IMR-90 (cell line): ENCODE measurements at regions not wholly inside any gene's neighbourhood (a gene's known extent, or its start where the extent isn't known, plus 50 kb on each side); places are given as distances from the start of the nearest gene placed in this dataset.
A peak's percentile ranks its signal among the peaks of the same experiment; 100 is the strongest.

Experiments used
- ATAC-seq: fragments of 200-7000 bp; cut with Tn5 transposase; 2 replicates; pipeline ENCODE4 v1.9.1; 2020; ENCODE audit warnings: low read depth, mild to moderate bottlenecking, moderate library complexity
- BruUV-seq: library from RNA; stranded (reverse); fragments of 400-500 nt; replicated peaks from 2 replicates; lab custom pipeline; 2021; lab: Mats Ljungman, UMichigan
- CTCF ChIA-PET: fragments of 300-600 bp; formaldehyde crosslinking; extraction: SDS; loops from one replicate; lab custom pipeline; 2021; ENCODE audit warnings: antibody characterized with exemption; lab: Yijun Ruan, JAX
- POLR2A ChIA-PET: fragments of 300-600 bp; sonication (Branson Sonifier 250); formaldehyde crosslinking; loops from one replicate; lab custom pipeline; 2022; ENCODE audit warnings: antibody characterized with exemption; ENCODE audit not compliant: unreplicated experiment; lab: Charles Lee
- DNase-seq: peaks from one replicate; pipeline ENCODE4 v3.0.0; 2013
- H2AFZ ChIP-seq: replicated peaks from 2 replicates; pipeline ENCODE3; 2013; ENCODE audit warnings: low read length, mild to moderate bottlenecking; ENCODE audit not compliant: poor library complexity
- H2AK5ac ChIP-seq: 2 replicates; pipeline ENCODE4 v1.6.1; 2013; ENCODE audit warnings: low read depth, low read length, inconsistent platforms
- H2AK9ac ChIP-seq: replicated peaks from 2 replicates; pipeline ENCODE3; 2013; ENCODE audit warnings: mild to moderate bottlenecking, low read depth, low read length, moderate library complexity; ENCODE audit not compliant: poor library complexity
- H2BK120ac ChIP-seq: 2 replicates; pipeline ENCODE4 v1.6.1; 2013; ENCODE audit warnings: low read depth, low read length, inconsistent platforms
- H2BK15ac ChIP-seq: 3 replicates; pipeline ENCODE4 v1.6.1; 2013; ENCODE audit warnings: low read depth, low read length, inconsistent platforms
- H2BK20ac ChIP-seq: 2 replicates; pipeline ENCODE4 v1.6.1; 2013; ENCODE audit warnings: low read depth, mild to moderate bottlenecking, inconsistent platforms, low read length, moderate library complexity
- H2BK5ac ChIP-seq: 2 replicates; pipeline ENCODE4 v1.6.1; 2013; ENCODE audit warnings: mild to moderate bottlenecking, low read depth, low read length, inconsistent platforms; ENCODE audit not compliant: poor library complexity, severe bottlenecking
- H3K14ac ChIP-seq: replicated peaks from 2 replicates; pipeline ENCODE4 v1.6.1; 2013; ENCODE audit warnings: low read depth, low read length, inconsistent platforms
- H3K18ac ChIP-seq: 2 replicates; pipeline ENCODE4 v1.6.1; 2013; ENCODE audit warnings: low read depth, low read length, control low read depth
- H3K23ac ChIP-seq: 2 replicates; pipeline ENCODE4 v1.6.1; 2013; ENCODE audit warnings: low read depth, low read length, inconsistent platforms
- H3K27ac ChIP-seq: 2 replicates; pipeline ENCODE4 v1.5.1; 2013; ENCODE audit warnings: mild to moderate bottlenecking, control low read depth, low read length; ENCODE audit not compliant: insufficient read depth
- H3K27me3 ChIP-seq: 2 replicates; pipeline ENCODE4 v1.6.1; 2013; ENCODE audit warnings: low read length; ENCODE audit not compliant: control insufficient read depth, insufficient read depth
- H3K36me3 ChIP-seq: 2 replicates; pipeline ENCODE4 v1.6.1; 2013; ENCODE audit warnings: low read length, mixed read lengths; ENCODE audit not compliant: control insufficient read depth, insufficient read depth
- H3K4ac ChIP-seq: 2 replicates; pipeline ENCODE4 v1.6.1; 2013; ENCODE audit warnings: low read depth, low read length, inconsistent platforms
- H3K4me1 ChIP-seq: 2 replicates; pipeline ENCODE4 v1.6.1; 2013; ENCODE audit warnings: low read length, mixed read lengths; ENCODE audit not compliant: control insufficient read depth, insufficient read depth
- H3K4me2 ChIP-seq: 2 replicates; pipeline ENCODE4 v1.6.1; 2013; ENCODE audit warnings: low read depth, mild to moderate bottlenecking, control low read depth, low read length, moderate library complexity
- H3K4me3 ChIP-seq: 2 replicates; pipeline ENCODE4 v1.5.1; 2013; ENCODE audit warnings: low read depth, mild to moderate bottlenecking, control low read depth, low read length, moderate library complexity; ENCODE audit not compliant: insufficient read depth
- H3K56ac ChIP-seq: 2 replicates; pipeline ENCODE4 v1.6.1; 2013; ENCODE audit warnings: low read length, inconsistent platforms; ENCODE audit not compliant: insufficient read depth; ENCODE audit errors: extremely low read depth
- H3K79me1 ChIP-seq, 2 experiments: 2 replicates each; pipeline ENCODE4 v1.6.1; 2013; ENCODE audit warnings: low read length in 2 of 2, inconsistent platforms in 1 of 2, low read depth in 1 of 2
- H3K9ac ChIP-seq: 2 replicates; pipeline ENCODE4 v1.6.1; 2013; ENCODE audit warnings: low read depth, low read length, control low read depth
- H3K9me1 ChIP-seq: 2 replicates; pipeline ENCODE4 v1.6.1; 2013; ENCODE audit warnings: low read length, inconsistent platforms; ENCODE audit not compliant: insufficient read depth
- H3K9me3 ChIP-seq: 2 replicates; pipeline ENCODE4 v1.6.1; 2013; ENCODE audit warnings: low read length; ENCODE audit not compliant: control insufficient read depth, insufficient read depth
- H4K20me1 ChIP-seq: 2 replicates; pipeline ENCODE4 v1.6.1; 2013; ENCODE audit warnings: low read length, inconsistent platforms; ENCODE audit not compliant: insufficient read depth
- H4K5ac ChIP-seq: 2 replicates; pipeline ENCODE4 v1.6.1; 2013; ENCODE audit warnings: mild to moderate bottlenecking, low read depth, low read length, control low read depth
- H4K8ac ChIP-seq, 2 experiments: 2 replicates each; pipeline ENCODE4 v1.6.1; 2013; ENCODE audit warnings: low read depth in 2 of 2, low read length in 2 of 2, control low read depth in 1 of 2, inconsistent platforms in 1 of 2
- H4K91ac ChIP-seq: 2 replicates; pipeline ENCODE4 v1.6.1; 2013; ENCODE audit warnings: low read depth, low read length, inconsistent platforms; ENCODE audit not compliant: insufficient read depth
- BHLHE40 ChIP-seq: fragments of 150-350 bp; IDR thresholded peaks from 2 replicates; pipeline ENCODE4 v1.6.1; 2016; ENCODE audit warnings: mild to moderate bottlenecking, low read depth, low read length
- CEBPB ChIP-seq: IDR thresholded peaks from 2 replicates; pipeline ENCODE4 v1.6.1; 2012; ENCODE audit warnings: low read depth, low read length, improper control_type of control experiment
- CHD1 ChIP-seq: IDR thresholded peaks from 2 replicates; pipeline ENCODE4 v1.6.1; 2012; ENCODE audit warnings: low read depth, low read length, improper control_type of control experiment
- ELK1 ChIP-seq: fragments of 150-350 bp; IDR thresholded peaks from 2 replicates; pipeline ENCODE4 v1.6.1; 2016; ENCODE audit warnings: low read depth, mild to moderate bottlenecking, low read length, moderate library complexity, borderline replicate concordance
- FOS ChIP-seq: fragments of 150-350 bp; IDR thresholded peaks from 2 replicates; pipeline ENCODE4 v1.6.1; 2016; ENCODE audit warnings: low read depth, low read length
- MAFK ChIP-seq: IDR thresholded peaks from 2 replicates; pipeline ENCODE4 v1.6.1; 2012; ENCODE audit warnings: low read depth, low read length, improper control_type of control experiment
- MAZ ChIP-seq: IDR thresholded peaks from 2 replicates; pipeline ENCODE4 v1.6.1; 2012; ENCODE audit warnings: low read depth, mild to moderate bottlenecking, low read length, improper control_type of control experiment, moderate library complexity, borderline replicate concordance
- MXI1 ChIP-seq: IDR thresholded peaks from 2 replicates; pipeline ENCODE4 v1.6.1; 2012; ENCODE audit warnings: low read depth, mild to moderate bottlenecking, low read length, moderate library complexity, borderline replicate concordance
- NFE2L2 ChIP-seq: fragments of 150-350 bp; IDR thresholded peaks from 2 replicates; pipeline ENCODE4 v1.6.1; 2016; ENCODE audit warnings: low read depth, mild to moderate bottlenecking, low read length
- POLR2A ChIP-seq: IDR thresholded peaks from 2 replicates; pipeline ENCODE4 v1.6.1; 2012; ENCODE audit warnings: mild to moderate bottlenecking, low read depth, low read length
- RAD21 ChIP-seq: IDR thresholded peaks from 2 replicates; pipeline ENCODE4 v1.6.1; 2012; ENCODE audit warnings: low read length, improper control_type of control experiment
- RCOR1 ChIP-seq: IDR thresholded peaks from 2 replicates; pipeline ENCODE4 v1.6.1; 2012; ENCODE audit warnings: mild to moderate bottlenecking, low read length, improper control_type of control experiment; ENCODE audit not compliant: insufficient replicate concordance
- RFX5 ChIP-seq: IDR thresholded peaks from 2 replicates; pipeline ENCODE4 v1.8.0; 2012; ENCODE audit warnings: low read depth, mild to moderate bottlenecking, low read length, moderate library complexity
- USF2 ChIP-seq: fragments of 150-350 bp; IDR thresholded peaks from 2 replicates; pipeline ENCODE4 v1.6.1; 2017; ENCODE audit warnings: mild to moderate bottlenecking, antibody characterized with exemption, low read length, low read depth
- WGBS, 2 experiments: methylation state at CpG; one replicate each; pipeline versions ENCODE4 v1.1.5 to v1.1.7; 2013; ENCODE audit warnings: missing lambda C conversion rate in 2 of 2; ENCODE audit not compliant: insufficient read length in 1 of 2; ENCODE audit errors: extremely low coverage in 2 of 2; 5-methylcytosine and 5-hydroxymethylcytosine counted together
- dilution Hi-C: fragments of 300-500 bp; cut with HindIII; formaldehyde crosslinking; loops from one replicate; pipeline ENCODE4 v1.14.3; 2018; ENCODE audit warnings: low sequenced_read_pairs; ENCODE audit not compliant: unreplicated experiment
- in situ Hi-C: fragments of 300-500 bp; cut with MboI; formaldehyde crosslinking; loops from 3 replicates; pipeline ENCODE4 v1.14.3; 2019; ENCODE audit warnings: low sequenced_read_pairs, inconsistent platforms, mixed read lengths
- intact Hi-C: fragments of 100-400 bp; cut with micrococcal nuclease; formaldehyde crosslinking; loops from 2 replicates; pipeline ENCODE4 v1.10.0; 2022
- TF ChIP-seq, protein P1 (sequence below): conservative IDR thresholded peaks from 2 replicates; pipeline ENCODE4 v1.5.1; 2012; ENCODE audit warnings: mild to moderate bottlenecking, low read depth, low read length, improper control_type of control experiment

- Histone ChIP-seq H4K5ac (peak overlapping the region; percentile 24), H3K9ac (no peak overlapping the region), H2AK5ac (peak overlapping the region; percentile 65), H3K4me2 (peak overlapping the region; percentile 0; the same call in 1 of the 2 replicates), H3K14ac (0 out of 2 replicates have a peak overlapping the region, but pooled peaks have one; percentile 69), H4K8ac (peak overlapping the region in 1 of 2 experiments; percentile 31; a peak in 2 of 4 replicates), H3K9me3 (0 out of 2 replicates have a peak, but pooled peaks cover 2% of the 10 kb centered on the region), H2BK15ac (peak overlapping the region; percentile 18; the same call in 1 of the 3 replicates), H4K20me1 (no peaks in the 10 kb centered on the region), H3K4me3 (no peak overlapping the region), H2BK20ac (peak overlapping the region; percentile 69), H2AK9ac (no peak overlapping the region), H3K27ac (peak overlapping the region; percentile 90; the same call in 1 of the 2 replicates), H3K56ac (no peak overlapping the region), H2BK5ac (peak overlapping the region; percentile 64), H2AFZ (peak overlapping the region; percentile 6), H3K4me1 (peaks cover 4% of the 10 kb centered on the region), H3K27me3 (no peaks in the 10 kb centered on the region), H3K18ac (peak overlapping the region; percentile 33), H3K36me3 (no peaks in the 10 kb centered on the region), H4K91ac (peak overlapping the region; percentile 64), H3K79me1 (no peaks in the 10 kb centered on the region), H3K9me1 (peaks cover 7% of the 10 kb centered on the region), H3K4ac (peak overlapping the region; percentile 81), H3K23ac (peak overlapping the region; percentile 76; the same call in 1 of the 2 replicates), H2BK120ac (peak overlapping the region; percentile 60)
- no TSS peak for BruUV-seq
- dilution Hi-C loops, result no loop called here
- intact Hi-C loops, result no loop called here
- in situ Hi-C loops, result no loop called here
- no CpG with 5 or more reads among the region's 1 CpG for WGBS, 2 experiments
- ATAC-seq (peak; percentile 60), DNase-seq (peak; percentile 43)
- TF ChIP-seq ELK1, result no peak
- no peak for TF ChIP-seq MXI1
- TF ChIP-seq RCOR1, result no peak
- no peak for TF ChIP-seq RFX5
- TF ChIP-seq MAZ, result no peak
- TF ChIP-seq, protein P1, sequence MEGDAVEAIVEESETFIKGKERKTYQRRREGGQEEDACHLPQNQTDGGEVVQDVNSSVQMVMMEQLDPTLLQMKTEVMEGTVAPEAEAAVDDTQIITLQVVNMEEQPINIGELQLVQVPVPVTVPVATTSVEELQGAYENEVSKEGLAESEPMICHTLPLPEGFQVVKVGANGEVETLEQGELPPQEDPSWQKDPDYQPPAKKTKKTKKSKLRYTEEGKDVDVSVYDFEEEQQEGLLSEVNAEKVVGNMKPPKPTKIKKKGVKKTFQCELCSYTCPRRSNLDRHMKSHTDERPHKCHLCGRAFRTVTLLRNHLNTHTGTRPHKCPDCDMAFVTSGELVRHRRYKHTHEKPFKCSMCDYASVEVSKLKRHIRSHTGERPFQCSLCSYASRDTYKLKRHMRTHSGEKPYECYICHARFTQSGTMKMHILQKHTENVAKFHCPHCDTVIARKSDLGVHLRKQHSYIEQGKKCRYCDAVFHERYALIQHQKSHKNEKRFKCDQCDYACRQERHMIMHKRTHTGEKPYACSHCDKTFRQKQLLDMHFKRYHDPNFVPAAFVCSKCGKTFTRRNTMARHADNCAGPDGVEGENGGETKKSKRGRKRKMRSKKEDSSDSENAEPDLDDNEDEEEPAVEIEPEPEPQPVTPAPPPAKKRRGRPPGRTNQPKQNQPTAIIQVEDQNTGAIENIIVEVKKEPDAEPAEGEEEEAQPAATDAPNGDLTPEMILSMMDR, result no peak
- no peak for TF ChIP-seq POLR2A
- TF ChIP-seq FOS, result no peak
- no peak for TF ChIP-seq MAFK
- TF ChIP-seq CHD1, result no peak
- TF ChIP-seq NFE2L2, result no peak; the same call in 1 of the 2 replicates
- no peak for TF ChIP-seq RAD21
- TF ChIP-seq BHLHE40, result no peak
- no peak for TF ChIP-seq CEBPB
- no peak for TF ChIP-seq USF2
- ChIA-PET POLR2A (no interaction called here), CTCF (interaction anchor here (0.7 kb wide), 1 partner anchor 143 kb away, joined by 3 read pairs; no protein-coding TSS in a partner anchor)
Measured at GRCh38 chr2:160576054-160576499, 82.5 kb upstream of the RBMS1 start.
